ENCODE measurements at regions not wholly inside any gene's neighbourhood (a gene's known extent, or its start where the extent isn't known, plus 50 kb on each side); places are given as distances from the start of the nearest gene placed in this dataset.

GRCh38 chr4:23009093-23009492 is 316.4 kb downstream of the GBA3 start:
- no peak overlapping the region for H3K4me2 ChIP-seq (ENCODE audit: low read length)
- no peak overlapping the region for H2AFZ ChIP-seq
- H3K4me3 ChIP-seq (ENCODE audit: low read depth, low read length): no peak overlapping the region
- no peaks in the 10 kb centered on the region for H3K79me2 ChIP-seq
- TF ChIP-seq CTCF (IDR thresholded peaks at IDR 0.05): no peak
- no peaks in the 10 kb centered on the region for H3K9me3 ChIP-seq (ENCODE audit: control insufficient read depth, low read length)
- H3K4me1 ChIP-seq: no peaks in the 10 kb centered on the region
- no peaks in the 10 kb centered on the region for H3K36me3 ChIP-seq (ENCODE audit: control insufficient read depth, insufficient read depth, low read length)
- H3K27ac ChIP-seq: no peak overlapping the region
- H3K27me3 ChIP-seq (ENCODE audit: control insufficient read depth, insufficient read depth, low read length): no peaks in the 10 kb centered on the region
- H3K9ac ChIP-seq: no peak overlapping the region

- Histone ChIP-seq H3K9ac (no peak overlapping the region), H3K27me3 (ENCODE audit: control insufficient read depth, insufficient read depth, low read length) (no peaks in the 10 kb centered on the region), H3K4me1 (no peaks in the 10 kb centered on the region), H3K4me2 (ENCODE audit: low read length) (no peak overlapping the region), H3K27ac (no peak overlapping the region), H3K79me2 (no peaks in the 10 kb centered on the region), H3K4me3 (ENCODE audit: low read depth, low read length) (no peak overlapping the region), H3K9me3 (ENCODE audit: control insufficient read depth, low read length) (no peaks in the 10 kb centered on the region), H2AFZ (no peak overlapping the region), H3K36me3 (ENCODE audit: control insufficient read depth, insufficient read depth, low read length) (no peaks in the 10 kb centered on the region)
- no peak for TF ChIP-seq CTCF (IDR thresholded peaks at IDR 0.05)
These were observed 314.0 kb downstream of the GBA3 start for GRCh38 chr4:23006756-23007155.

DNA sequence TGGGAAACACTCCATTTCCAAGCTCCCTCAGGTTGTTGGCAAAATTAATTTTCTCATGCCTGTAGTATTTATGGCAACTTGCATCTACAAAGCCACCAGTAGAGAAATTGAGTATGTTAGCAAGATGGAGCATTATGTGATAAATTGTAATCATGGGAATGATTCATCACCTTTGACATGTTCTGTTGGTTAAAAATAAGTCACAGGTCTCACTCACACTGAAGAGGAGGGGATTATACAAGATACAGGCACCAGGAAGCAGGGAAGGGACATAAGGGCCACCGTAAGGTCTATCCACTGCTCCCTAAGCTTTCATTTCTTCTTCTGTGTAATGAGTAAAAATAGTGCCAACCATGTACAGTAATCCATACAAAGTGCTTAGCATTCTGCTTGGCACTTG is 313.0 kb downstream of the GBA3 start:
- no peaks in the 10 kb centered on the region for H3K36me3 ChIP-seq (ENCODE audit: control insufficient read depth, insufficient read depth, low read length)
- H3K4me3 ChIP-seq (ENCODE audit: low read depth, low read length): no peak overlapping the region
- H3K27me3 ChIP-seq (ENCODE audit: control insufficient read depth, insufficient read depth, low read length): no peaks in the 10 kb centered on the region
- no peaks in the 10 kb centered on the region for H3K9me3 ChIP-seq (ENCODE audit: control insufficient read depth, low read length)
- no peaks in the 10 kb centered on the region for H3K4me1 ChIP-seq
- H3K79me2 ChIP-seq: no peaks in the 10 kb centered on the region
- H3K4me2 ChIP-seq (ENCODE audit: low read length): no peak overlapping the region
- no peak for TF ChIP-seq CTCF (IDR thresholded peaks at IDR 0.05)
- no peak overlapping the region for H2AFZ ChIP-seq
- H3K9ac ChIP-seq: no peak overlapping the region
- H3K27ac ChIP-seq: no peak overlapping the region

- H3K9me3 ChIP-seq (ENCODE audit: control insufficient read depth, low read length): no peaks in the 10 kb centered on the region
- no peak overlapping the region for H3K4me2 ChIP-seq (ENCODE audit: low read length)
- no peak overlapping the region for H3K27ac ChIP-seq
- H3K27me3 ChIP-seq (ENCODE audit: control insufficient read depth, insufficient read depth, low read length): no peaks in the 10 kb centered on the region
- H3K79me2 ChIP-seq: no peaks in the 10 kb centered on the region
- no peaks in the 10 kb centered on the region for H3K36me3 ChIP-seq (ENCODE audit: control insufficient read depth, insufficient read depth, low read length)
- TF ChIP-seq CTCF (IDR thresholded peaks at IDR 0.05): no peak
- no peak overlapping the region for H2AFZ ChIP-seq
- no peak overlapping the region for H3K4me3 ChIP-seq (ENCODE audit: low read depth, low read length)
- no peaks in the 10 kb centered on the region for H3K4me1 ChIP-seq
- H3K9ac ChIP-seq: no peak overlapping the region
These were observed 308.7 kb downstream of the GBA3 start for GRCh38 chr4:23001478-23001877.

DNA sequence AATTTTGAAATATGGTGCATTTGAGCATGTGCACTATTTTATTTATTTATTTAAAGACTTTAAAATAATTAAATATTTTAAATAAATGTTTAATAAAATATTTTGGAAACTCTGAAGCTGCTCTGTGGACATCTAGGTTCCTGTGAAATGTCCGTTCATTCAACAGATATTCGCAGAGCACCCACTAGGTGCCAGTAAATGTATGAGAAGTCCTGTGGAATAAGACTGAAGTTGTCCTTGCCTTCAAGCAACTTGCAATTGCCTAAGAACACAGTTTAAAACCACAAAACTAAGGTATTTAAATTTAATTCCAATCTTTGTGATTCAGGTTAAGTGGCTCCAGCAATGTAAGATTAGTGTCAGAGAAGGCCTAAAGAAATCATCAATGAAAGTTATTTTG is 306.7 kb downstream of the GBA3 start:
- no peaks in the 10 kb centered on the region for H3K27me3 ChIP-seq (ENCODE audit: control insufficient read depth, insufficient read depth, low read length)
- H3K27ac ChIP-seq: no peak overlapping the region
- H3K79me2 ChIP-seq: no peaks in the 10 kb centered on the region
- no peak overlapping the region for H3K4me2 ChIP-seq (ENCODE audit: low read length)
- H3K4me3 ChIP-seq (ENCODE audit: low read depth, low read length): no peak overlapping the region
- no peak overlapping the region for H2AFZ ChIP-seq
- H3K36me3 ChIP-seq (ENCODE audit: control insufficient read depth, insufficient read depth, low read length): no peaks in the 10 kb centered on the region
- H3K9me3 ChIP-seq (ENCODE audit: control insufficient read depth, low read length): no peaks in the 10 kb centered on the region
- no peaks in the 10 kb centered on the region for H3K4me1 ChIP-seq
- no peak for TF ChIP-seq CTCF (IDR thresholded peaks at IDR 0.05)
- H3K9ac ChIP-seq: no peak overlapping the region
